Lung (tissue), 11 donors: ENCODE measurements at regions not wholly inside any gene's neighbourhood (a gene's known extent, or its start where the extent isn't known, plus 50 kb on each side); places are given as distances from the start of the nearest gene placed in this dataset.

Experiments
- ATAC-seq: fragments of 200-7000 bp; cut with Tn5 transposase; one replicate; pipeline ENCODE4 v1.9.1; 2020; ENCODE audit warnings: moderate number of reproducible peaks; ENCODE audit not compliant: insufficient read depth, low FRiP score
- DNase-seq, 3 donors: peaks; one replicate each; pipeline ENCODE4 v3.0.0-alpha.2; 2013 to 2017
- H3K27ac ChIP-seq, 2 donors: one replicate each; pipeline ENCODE4 v1.5.1; 2013; ENCODE audit warnings: mild to moderate bottlenecking in 2 of 2, moderate library complexity in 2 of 2, control low read depth in 1 of 2, inconsistent platforms in 1 of 2, low read depth in 1 of 2, low read length in 1 of 2
- H3K27me3 ChIP-seq, 3 donors: one replicate each; pipeline ENCODE4 v1.5.1; 2013; ENCODE audit warnings: low read length in 2 of 3; ENCODE audit not compliant: control insufficient read depth in 3 of 3, insufficient read depth in 3 of 3
- H3K36me3 ChIP-seq, 4 donors: one replicate each; pipeline ENCODE4 v1.5.1; 2013; ENCODE audit warnings: low read length in 4 of 4, mild to moderate bottlenecking in 1 of 4, moderate library complexity in 1 of 4; ENCODE audit not compliant: control insufficient read depth in 4 of 4, insufficient read depth in 4 of 4
- H3K4me1 ChIP-seq, 5 donors: one replicate each; pipeline ENCODE4 v1.5.1; 2013; ENCODE audit warnings: low read length in 5 of 5, mild to moderate bottlenecking in 2 of 5, moderate library complexity in 1 of 5; ENCODE audit not compliant: control insufficient read depth in 5 of 5, insufficient read depth in 5 of 5
- H3K4me3 ChIP-seq: one replicate; pipeline ENCODE4 v1.5.1; 2013; ENCODE audit warnings: mild to moderate bottlenecking, control low read depth, moderate library complexity
- H3K9ac ChIP-seq, 2 donors: one replicate each; pipeline ENCODE4 v1.5.1; 2013; ENCODE audit warnings: low read length in 2 of 2, control low read depth in 1 of 2; ENCODE audit not compliant: insufficient read depth in 1 of 2
- H3K9me3 ChIP-seq, 4 donors: one replicate each; pipeline ENCODE4 v1.5.1; 2013; ENCODE audit warnings: low read length in 3 of 4, mild to moderate bottlenecking in 1 of 4, moderate library complexity in 1 of 4; ENCODE audit not compliant: control insufficient read depth in 4 of 4, insufficient read depth in 3 of 4
- CTCF ChIP-seq: IDR thresholded peaks from 2 replicates; pipeline ENCODE4 v1.5.1; 2012; ENCODE audit warnings: mild to moderate bottlenecking; ENCODE audit errors: control extremely low read depth, extremely low read depth
- WGBS, 2 donors: extraction: QIAGEN DNeasy Blood & Tissue Kit; methylation state at CpG; one replicate each; pipeline ENCODE4 v1.1.7; 2013; 5-methylcytosine and 5-hydroxymethylcytosine counted together
- donor health status: control.
- donor health status: control.
- donor health status: Bipolar disorder and iron deficiency.
- donor health status: healthy.
- donor health status: DM: yes; HTN: yes; CAD: no.

- DNase-seq (no peak), ATAC-seq (no peak)
- Histone ChIP-seq H3K4me3 (no peak overlapping the region), H3K36me3 (no peaks in the 10 kb centered on the region), H3K27me3 (no peaks in the 10 kb centered on the region), H3K9ac (no peak overlapping the region), H3K4me1 (no peaks in the 10 kb centered on the region), H3K27ac (no peak overlapping the region), H3K9me3 (peaks cover 0 to 7% (median 0%) of the 10 kb centered on the region in 4 donors)
- no peak for TF ChIP-seq CTCF
- WGBS, 2 donors = 50 to 79% methylated on average over 1 of the region's 1 CpG
These were observed 250.6 kb upstream of the GADL1 start for GRCh38 chr3:31145062-31145461.

DNA sequence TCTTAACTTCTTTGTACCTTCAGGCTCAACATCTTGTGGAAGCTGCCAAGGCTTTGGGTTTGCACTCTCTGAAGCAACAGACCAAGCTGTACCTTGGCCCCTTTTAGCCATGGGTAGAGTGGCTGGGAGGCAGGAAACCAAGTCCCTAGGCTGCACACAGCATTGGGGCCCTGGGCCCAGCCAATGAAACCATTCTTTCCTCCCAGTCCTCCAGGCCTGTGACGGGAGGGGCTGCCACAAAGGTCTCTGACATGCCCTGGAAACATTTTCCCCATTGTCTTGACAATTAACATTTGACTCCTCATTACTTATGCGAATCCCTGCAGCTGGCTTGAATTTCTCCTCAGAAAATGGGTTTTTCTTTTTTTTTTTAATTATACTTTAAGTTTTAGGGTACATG, 253.1 kb upstream of the GADL1 start:
- 96 to 98% methylated on average over 2 of the region's 2 CpGs for WGBS, 2 donors

GRCh38 chr3:31157047-31157694, 262.7 kb upstream of the GADL1 start:
- Histone ChIP-seq H3K4me1 (no peaks in the 10 kb centered on the region), H3K27ac (no peak overlapping the region), H3K9ac (no peak overlapping the region), H3K36me3 (no peaks in the 10 kb centered on the region), H3K27me3 (no peaks in the 10 kb centered on the region), H3K9me3 (no peaks in the 10 kb centered on the region), H3K4me3 (no peak overlapping the region)
- ATAC-seq (no peak), DNase-seq (no peak)
- WGBS, 2 donors = 71 to 80% methylated on average over 8 of the region's 8 CpGs
- TF ChIP-seq CTCF = no peak

More for the DNA sequence above, 253.1 kb upstream of the GADL1 start:
- Histone ChIP-seq H3K9me3 (peaks cover 0 to 7% (median 2%) of the 10 kb centered on the region in 4 donors), H3K27ac (no peak overlapping the region), H3K36me3 (no peaks in the 10 kb centered on the region), H3K4me3 (no peak overlapping the region), H3K27me3 (no peaks in the 10 kb centered on the region), H3K9ac (no peak overlapping the region), H3K4me1 (no peaks in the 10 kb centered on the region)
- DNase-seq (no peak), ATAC-seq (no peak)
- no peak for TF ChIP-seq CTCF
